ENCODE measurements at regions not wholly inside any gene's neighbourhood (a gene's known extent, or its start where the extent isn't known, plus 50 kb on each side); places are given as distances from the start of the nearest gene placed in this dataset.

DNA sequence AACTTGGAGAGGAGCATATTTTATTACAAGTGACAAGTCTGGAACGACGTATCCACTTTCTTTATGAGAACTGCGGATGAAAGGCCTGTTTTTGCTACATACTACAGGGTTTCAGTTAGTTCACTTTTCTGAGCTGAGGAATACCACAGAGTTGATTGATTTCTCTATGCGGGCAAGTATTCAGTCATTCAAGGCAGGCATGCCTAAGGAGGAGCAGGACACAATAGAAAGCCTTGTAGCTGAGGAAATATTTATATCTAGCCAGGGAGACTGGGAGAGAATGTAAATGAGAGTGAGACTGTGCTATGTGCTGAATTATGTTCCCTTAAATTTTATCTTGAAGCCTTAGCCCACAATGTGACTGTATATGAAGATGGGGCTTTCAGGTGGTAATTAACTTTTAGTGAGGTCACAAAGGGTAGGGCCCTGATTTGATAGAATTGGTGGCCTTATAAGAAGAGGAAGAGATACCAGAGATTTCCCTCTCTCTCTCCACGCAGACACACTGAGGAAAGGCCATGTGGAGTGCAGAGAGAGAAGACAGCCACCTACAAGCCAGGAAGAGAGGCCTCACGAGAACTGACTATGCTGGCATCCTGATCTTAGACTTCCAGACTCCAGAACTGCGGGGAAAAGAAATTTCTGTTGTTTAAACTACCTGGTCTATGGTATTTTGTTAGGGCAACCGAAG, 459.0 kb upstream of the ATP2B1 start:
- TF ChIP-seq POLR2AphosphoS5 (IDR thresholded peaks at IDR 0.05; ENCODE audit: low read depth, low read length) (no peak), TAF1 (IDR thresholded peaks at IDR 0.05; ENCODE audit: borderline replicate concordance, low read depth, low read length) (no peak), POLR2A (IDR thresholded peaks at IDR 0.05; ENCODE audit: low read depth, low read length) (no peak)
